Nephron progenitor cell (in vitro differentiated cells): ENCODE measurements at regions not wholly inside any gene's neighbourhood (a gene's known extent, or its start where the extent isn't known, plus 50 kb on each side); places are given as distances from the start of the nearest gene placed in this dataset.

ENCODE experiments used
- DNase-seq: peaks from one replicate; pipeline ENCODE4 v3.0.0; 2021
- H3K27ac Mint-ChIP-seq: 2 replicates; pipeline ENCODE4 v1.8.0; 2021; ENCODE audit warnings: mild to moderate bottlenecking, moderate library complexity, mixed read lengths
- H3K27me3 Mint-ChIP-seq: 2 replicates; pipeline ENCODE4 v1.8.0; 2021; ENCODE audit warnings: mild to moderate bottlenecking, low read depth, mixed read lengths; ENCODE audit not compliant: poor library complexity
- H3K36me3 Mint-ChIP-seq: 2 replicates; pipeline ENCODE4 v1.8.0; 2021; ENCODE audit warnings: low read depth, mixed read lengths
- H3K4me1 Mint-ChIP-seq: 2 replicates; pipeline ENCODE4 v1.8.0; 2021; ENCODE audit warnings: mixed read lengths
- H3K4me3 Mint-ChIP-seq: 2 replicates; pipeline ENCODE4 v1.8.0; 2021; ENCODE audit warnings: mild to moderate bottlenecking, moderate library complexity, mixed read lengths
- H3K9me3 Mint-ChIP-seq: 2 replicates; pipeline ENCODE4 v1.8.0; 2021; ENCODE audit warnings: mild to moderate bottlenecking, moderate library complexity, mixed read lengths
- CTCF ChIP-seq: fragments of 200-600 bp; sonication (generic); IDR thresholded peaks from 2 replicates; pipeline ENCODE4 v1.5.0; 2021; ENCODE audit warnings: antibody characterized with exemption

GRCh38 chr5:67942421-67942820, 273.1 kb upstream of the PIK3R1 start:
- Mint-ChIP-seq H3K36me3 (peaks cover 1% of the 10 kb centered on the region), H3K27me3 (peaks cover 2% of the 10 kb centered on the region), H3K27ac (no peak overlapping the region), H3K9me3 (peaks cover 6% of the 10 kb centered on the region), H3K4me1 (peaks cover 6% of the 10 kb centered on the region), H3K4me3 (no peak overlapping the region)
- no peak for DNase-seq
- no peak for TF ChIP-seq CTCF

GRCh38 chr5:67941614-67942401, 273.7 kb upstream of the PIK3R1 start:
- Mint-ChIP-seq H3K27me3 (peaks cover 2% of the 10 kb centered on the region), H3K27ac (no peak overlapping the region), H3K4me1 (peaks cover 6% of the 10 kb centered on the region), H3K36me3 (no peaks in the 10 kb centered on the region), H3K9me3 (peaks cover 2% of the 10 kb centered on the region), H3K4me3 (no peak overlapping the region)
- TF ChIP-seq CTCF: no peak
- DNase-seq: no peak

GRCh38 chr5:67935908-67936566, 279.5 kb upstream of the PIK3R1 start:
- peaks cover 7% of the 10 kb centered on the region for H3K36me3 Mint-ChIP-seq
- H3K4me1 Mint-ChIP-seq: peaks cover 6% of the 10 kb centered on the region
- peaks cover 24% of the 10 kb centered on the region for H3K9me3 Mint-ChIP-seq
- TF ChIP-seq CTCF: no peak
- no peak overlapping the region for H3K4me3 Mint-ChIP-seq
- no peak for DNase-seq
- no peak overlapping the region for H3K27ac Mint-ChIP-seq
- H3K27me3 Mint-ChIP-seq: peaks cover 9% of the 10 kb centered on the region

GRCh38 chr5:67934976-67935375, 280.6 kb upstream of the PIK3R1 start:
- no peak for DNase-seq
- Mint-ChIP-seq H3K36me3 (peaks cover 7% of the 10 kb centered on the region), H3K4me3 (no peak overlapping the region), H3K27ac (no peak overlapping the region), H3K4me1 (peaks cover 6% of the 10 kb centered on the region), H3K27me3 (peaks cover 9% of the 10 kb centered on the region), H3K9me3 (peaks cover 29% of the 10 kb centered on the region)
- TF ChIP-seq CTCF: no peak

- DNase-seq: no peak
- H3K4me3 Mint-ChIP-seq: no peak overlapping the region
- H3K27ac Mint-ChIP-seq: peak overlapping the region; percentile 79
- no peaks in the 10 kb centered on the region for H3K36me3 Mint-ChIP-seq
- peaks cover 22% of the 10 kb centered on the region for H3K4me1 Mint-ChIP-seq
- H3K9me3 Mint-ChIP-seq: peaks cover 8% of the 10 kb centered on the region
- no peak for TF ChIP-seq CTCF
- peaks cover 8% of the 10 kb centered on the region for H3K27me3 Mint-ChIP-seq
Measured at GRCh38 chr5:67925511-67925910, 290.0 kb upstream of the PIK3R1 start.
